ENCODE measurements at regions not wholly inside any gene's neighbourhood (a gene's known extent, or its start where the extent isn't known, plus 50 kb on each side); places are given as distances from the start of the nearest gene placed in this dataset.

GRCh38 chr2:223537115-223537514, 65.0 kb downstream of the SCG2 start:
- no peak for DNase-seq (ENCODE audit: low read depth)
- no peak overlapping the region for H3K4me3 ChIP-seq (ENCODE audit: low read depth, low read length)
- TF ChIP-seq CTCF (conservative IDR thresholded peaks at IDR 0.05; ENCODE audit: low read depth, low read length), result no peak

- no peak overlapping the region for H3K4me3 ChIP-seq (ENCODE audit: low read depth, low read length)
- TF ChIP-seq CTCF (conservative IDR thresholded peaks at IDR 0.05; ENCODE audit: low read depth, low read length), result no peak
- no peak for DNase-seq (ENCODE audit: low read depth)
Observed at GRCh38 chr2:223537651-223538601, 64.2 kb downstream of the SCG2 start.

GRCh38 chr2:223538920-223539440, 63.2 kb downstream of the SCG2 start:
- TF ChIP-seq CTCF (conservative IDR thresholded peaks at IDR 0.05; ENCODE audit: low read depth, low read length), result no peak
- DNase-seq (ENCODE audit: low read depth), result no peak
- H3K4me3 ChIP-seq (ENCODE audit: low read depth, low read length), result no peak overlapping the region

GRCh38 chr2:223541546-223541945, 60.6 kb downstream of the SCG2 start:
- DNase-seq (ENCODE audit: low read depth), result no peak
- H3K4me3 ChIP-seq (ENCODE audit: low read depth, low read length), result no peak overlapping the region
- no peak for TF ChIP-seq CTCF (conservative IDR thresholded peaks at IDR 0.05; ENCODE audit: low read depth, low read length)

GRCh38 chr2:223542501-223542900, 59.7 kb downstream of the SCG2 start:
- no peak for TF ChIP-seq CTCF (conservative IDR thresholded peaks at IDR 0.05; ENCODE audit: low read depth, low read length)
- no peak for DNase-seq (ENCODE audit: low read depth)
- H3K4me3 ChIP-seq (ENCODE audit: low read depth, low read length), result no peak overlapping the region

- TF ChIP-seq CTCF (conservative IDR thresholded peaks at IDR 0.05; ENCODE audit: low read depth, low read length), result no peak
- H3K4me3 ChIP-seq (ENCODE audit: low read depth, low read length), result no peak overlapping the region
- DNase-seq (ENCODE audit: low read depth), result no peak
Observed at GRCh38 chr2:223545406-223545805, 56.8 kb downstream of the SCG2 start.
